Keratinocyte (primary cell): ENCODE measurements at regions not wholly inside any gene's neighbourhood (a gene's known extent, or its start where the extent isn't known, plus 50 kb on each side); places are given as distances from the start of the nearest gene placed in this dataset.

ENCODE experiments used
- DNase-seq: peaks from one replicate; pipeline ENCODE4 v3.0.0-alpha.2; 2011; ENCODE audit warnings: low read depth, missing footprints, low spot score
- FAIRE-seq: peaks from 2 replicates; lab custom pipeline; 2011; peaks lifted over from hg19 to GRCh38; lab: Jason Lieb, UNC
- H2AFZ ChIP-seq: 2 replicates; pipeline ENCODE4 v1.6.0; 2012; ENCODE audit warnings: low read length, control low read depth, inconsistent platforms; ENCODE audit not compliant: control insufficient read depth
- H3K27ac ChIP-seq: 2 replicates; pipeline ENCODE4 v1.5.1; 2011; ENCODE audit warnings: low read length; ENCODE audit not compliant: control insufficient read depth, insufficient read depth
- H3K27me3 ChIP-seq: 3 replicates; pipeline ENCODE4 v1.6.0; 2011; ENCODE audit warnings: low read length; ENCODE audit not compliant: control insufficient read depth, insufficient read depth; ENCODE audit errors: extremely low read depth
- H3K36me3 ChIP-seq, 2 experiments: 2 replicates in 1 of 2; 3 replicates in 1 of 2; pipeline ENCODE4 v1.5.1; 2011; ENCODE audit warnings: low read length in 2 of 2, mild to moderate bottlenecking in 1 of 2; ENCODE audit not compliant: control insufficient read depth in 2 of 2, insufficient read depth in 2 of 2; ENCODE audit errors: extremely low read depth in 1 of 2
- H3K4me1 ChIP-seq: 3 replicates; pipeline ENCODE4 v1.5.1; 2011; ENCODE audit warnings: low read length; ENCODE audit not compliant: control insufficient read depth, insufficient read depth; ENCODE audit errors: extremely low read depth
- H3K4me2 ChIP-seq: 3 replicates; pipeline ENCODE4 v1.6.0; 2011; ENCODE audit warnings: low read depth, low read length; ENCODE audit not compliant: control insufficient read depth, insufficient read depth; ENCODE audit errors: extremely low read depth
- H3K4me3 ChIP-seq, 3 experiments: fragments of 200-600 bp in 1 of 3; sonication (generic) in 1 of 3; 2 replicates in 2 of 3; 3 replicates in 1 of 3; pipeline ENCODE4 v1.5.1; 2011 to 2016; ENCODE audit warnings: low read length in 3 of 3, mild to moderate bottlenecking in 3 of 3, control low read depth in 2 of 3, inconsistent platforms in 1 of 3, low read depth in 1 of 3, mixed read lengths in 1 of 3, mixed run types in 1 of 3, moderate library complexity in 1 of 3; ENCODE audit not compliant: control insufficient read depth in 2 of 3, insufficient read depth in 2 of 3; ENCODE audit errors: extremely low read depth in 1 of 3
- H3K79me2 ChIP-seq: 2 replicates; pipeline ENCODE4 v1.6.0; 2012; ENCODE audit warnings: low read length; ENCODE audit not compliant: control insufficient read depth, insufficient read depth
- H3K9ac ChIP-seq: 3 replicates; pipeline ENCODE4 v1.6.0; 2011; ENCODE audit warnings: low read length; ENCODE audit not compliant: control insufficient read depth, insufficient read depth; ENCODE audit errors: extremely low read depth
- H3K9me1 ChIP-seq: 3 replicates; pipeline ENCODE4 v1.6.0; 2011; ENCODE audit warnings: low read length; ENCODE audit not compliant: control insufficient read depth, insufficient read depth; ENCODE audit errors: extremely low read depth
- H3K9me3 ChIP-seq: 2 replicates; pipeline ENCODE4 v1.5.1; 2012; ENCODE audit warnings: low read depth, low read length; ENCODE audit not compliant: control insufficient read depth
- H4K20me1 ChIP-seq: 3 replicates; pipeline ENCODE4 v1.6.0; 2011; ENCODE audit warnings: low read length; ENCODE audit not compliant: control insufficient read depth, insufficient read depth; ENCODE audit errors: extremely low read depth
- EZH2 ChIP-seq: IDR thresholded peaks from one replicate; pipeline ENCODE4 v1.6.1; 2012; ENCODE audit warnings: inconsistent platforms, mild to moderate bottlenecking, low read length, moderate library complexity
- dilution Hi-C: fragments of 300-500 bp; cut with MboI; formaldehyde crosslinking; loops from one replicate; pipeline ENCODE4 v1.7.0; 2020; ENCODE audit warnings: low sequenced_read_pairs; ENCODE audit not compliant: extremely low pct_ligation_motif_present
- TF ChIP-seq, protein P1 (sequence below), 3 experiments: IDR thresholded peaks in 1 of 3; conservative IDR thresholded peaks in 1 of 3; optimal IDR thresholded peaks in 1 of 3; 2 replicates in 2 of 3; 3 replicates in 1 of 3; pipeline versions ENCODE3 to v1.5.1; 2011; ENCODE audit warnings: low read length in 3 of 3, mild to moderate bottlenecking in 3 of 3, moderate library complexity in 2 of 3, control low read depth in 1 of 3, inconsistent platforms in 1 of 3; ENCODE audit not compliant: insufficient read depth in 2 of 3; ENCODE audit errors: extremely low read depth in 1 of 3

DNA sequence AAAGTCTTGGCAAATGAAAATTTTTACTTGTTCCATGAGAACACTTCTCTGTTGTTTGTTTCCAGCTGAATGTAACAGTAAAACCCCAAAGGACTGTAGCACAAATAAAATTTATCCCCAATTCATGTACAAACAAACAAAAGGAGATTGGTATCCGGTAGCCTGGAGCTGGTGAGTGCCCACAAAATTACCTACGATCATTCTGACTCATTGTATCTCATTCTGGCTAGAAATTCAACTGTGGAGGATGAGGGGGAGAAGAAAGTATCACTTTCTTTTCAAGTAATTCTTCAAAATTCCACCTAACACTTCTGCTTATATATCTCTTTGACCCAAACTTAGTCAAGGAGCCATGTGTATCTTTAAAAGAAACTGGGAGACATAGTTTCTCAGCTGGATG is 268.5 kb downstream of the ALG10B start:
- H3K4me3 ChIP-seq = no peak overlapping the region
- H3K9me3 ChIP-seq = no peaks in the 10 kb centered on the region
- FAIRE-seq (no peak), DNase-seq (no peak)
- no peaks in the 10 kb centered on the region for H3K9me1 ChIP-seq
- no peak overlapping the region for H3K27ac ChIP-seq
- TF ChIP-seq EZH2 = no peak
- TF ChIP-seq, protein P1, sequence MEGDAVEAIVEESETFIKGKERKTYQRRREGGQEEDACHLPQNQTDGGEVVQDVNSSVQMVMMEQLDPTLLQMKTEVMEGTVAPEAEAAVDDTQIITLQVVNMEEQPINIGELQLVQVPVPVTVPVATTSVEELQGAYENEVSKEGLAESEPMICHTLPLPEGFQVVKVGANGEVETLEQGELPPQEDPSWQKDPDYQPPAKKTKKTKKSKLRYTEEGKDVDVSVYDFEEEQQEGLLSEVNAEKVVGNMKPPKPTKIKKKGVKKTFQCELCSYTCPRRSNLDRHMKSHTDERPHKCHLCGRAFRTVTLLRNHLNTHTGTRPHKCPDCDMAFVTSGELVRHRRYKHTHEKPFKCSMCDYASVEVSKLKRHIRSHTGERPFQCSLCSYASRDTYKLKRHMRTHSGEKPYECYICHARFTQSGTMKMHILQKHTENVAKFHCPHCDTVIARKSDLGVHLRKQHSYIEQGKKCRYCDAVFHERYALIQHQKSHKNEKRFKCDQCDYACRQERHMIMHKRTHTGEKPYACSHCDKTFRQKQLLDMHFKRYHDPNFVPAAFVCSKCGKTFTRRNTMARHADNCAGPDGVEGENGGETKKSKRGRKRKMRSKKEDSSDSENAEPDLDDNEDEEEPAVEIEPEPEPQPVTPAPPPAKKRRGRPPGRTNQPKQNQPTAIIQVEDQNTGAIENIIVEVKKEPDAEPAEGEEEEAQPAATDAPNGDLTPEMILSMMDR (optimal IDR thresholded peaks at IDR 0.05 in 1 of 3, IDR thresholded peaks at IDR 0.05 in 1 of 3, conservative IDR thresholded peaks at IDR 0.05 in 1 of 3; ENCODE audit: extremely low read depth in 1 of 3, insufficient read depth in 2 of 3, low read length in 3 of 3) = no peak
- no peaks in the 10 kb centered on the region for H3K79me2 ChIP-seq
- dilution Hi-C loops = no loop called here
- H3K4me1 ChIP-seq = no peaks in the 10 kb centered on the region
- no peak overlapping the region for H3K9ac ChIP-seq
- no peak overlapping the region for H2AFZ ChIP-seq
- H3K27me3 ChIP-seq = no peaks in the 10 kb centered on the region
- H4K20me1 ChIP-seq = no peaks in the 10 kb centered on the region
- H3K36me3 ChIP-seq = no peaks in the 10 kb centered on the region
- no peak overlapping the region for H3K4me2 ChIP-seq

DNA sequence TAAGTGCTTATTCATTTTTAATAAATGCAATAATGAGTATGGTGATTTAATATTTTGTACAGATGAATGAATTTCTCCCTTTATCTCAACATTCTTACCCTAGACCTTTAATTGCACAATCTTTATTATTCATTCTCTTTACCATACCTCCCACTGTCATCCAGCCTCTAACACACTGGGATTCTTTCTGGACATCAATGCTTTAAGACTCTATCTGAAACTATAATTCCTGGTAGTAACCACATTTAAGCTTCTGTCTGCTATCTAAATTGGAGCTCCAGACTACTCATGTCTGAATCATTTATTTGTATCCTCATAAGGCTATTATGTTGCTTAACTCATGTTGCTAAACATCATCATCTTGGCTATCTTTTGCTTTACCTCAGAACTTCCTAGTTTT is 270.2 kb downstream of the ALG10B start:
- no peak overlapping the region for H3K27ac ChIP-seq
- no peaks in the 10 kb centered on the region for H3K4me1 ChIP-seq
- FAIRE-seq (no peak), DNase-seq (no peak)
- no peak overlapping the region for H3K4me2 ChIP-seq
- H3K9me3 ChIP-seq = no peaks in the 10 kb centered on the region
- H3K79me2 ChIP-seq = no peaks in the 10 kb centered on the region
- TF ChIP-seq EZH2 = no peak
- TF ChIP-seq, protein P1 (optimal IDR thresholded peaks at IDR 0.05 in 1 of 3, IDR thresholded peaks at IDR 0.05 in 1 of 3, conservative IDR thresholded peaks at IDR 0.05 in 1 of 3; ENCODE audit: extremely low read depth in 1 of 3, insufficient read depth in 2 of 3, low read length in 3 of 3) = no peak
- H2AFZ ChIP-seq = no peak overlapping the region
- H3K27me3 ChIP-seq = no peaks in the 10 kb centered on the region
- no peak overlapping the region for H3K9ac ChIP-seq
- no peaks in the 10 kb centered on the region for H4K20me1 ChIP-seq
- no peaks in the 10 kb centered on the region for H3K36me3 ChIP-seq
- dilution Hi-C loops = no loop called here
- no peak overlapping the region for H3K4me3 ChIP-seq
- no peaks in the 10 kb centered on the region for H3K9me1 ChIP-seq
